ENCODE measurements at regions not wholly inside any gene's neighbourhood (a gene's known extent, or its start where the extent isn't known, plus 50 kb on each side); places are given as distances from the start of the nearest gene placed in this dataset.

DNA sequence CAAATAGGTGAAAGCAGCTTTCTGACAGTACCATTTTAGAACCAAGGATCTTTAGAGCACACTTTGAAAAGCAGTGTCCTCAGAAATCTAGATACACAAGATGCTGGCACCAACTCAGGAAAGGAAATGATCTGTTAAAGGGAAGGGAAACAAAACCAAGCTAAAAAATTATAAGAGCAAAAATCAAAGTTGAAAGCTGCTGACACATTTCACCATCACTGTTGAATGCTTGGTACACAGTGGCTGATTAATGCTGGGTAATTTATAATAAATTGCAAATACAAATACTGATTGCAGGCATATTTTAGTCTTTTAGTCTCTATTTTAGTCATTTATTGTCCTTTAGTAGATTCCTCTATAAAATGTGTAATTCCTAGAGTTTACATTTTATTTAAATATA lies 1540.1 kb upstream of the PCDH10 start:
- Histone ChIP-seq H4K20me1 (ENCODE audit: insufficient read depth, low read length) (no peaks in the 10 kb centered on the region), H2BK20ac (ENCODE audit: low read depth, low read length) (peak overlapping the region; percentile 67), H3K27me3 (ENCODE audit: control insufficient read depth, insufficient read depth, low read length) (no peaks in the 10 kb centered on the region), H3K4me3 (ENCODE audit: insufficient read depth, low read depth, low read length) (no peak overlapping the region), H2AK5ac (ENCODE audit: low read depth, low read length) (no peak overlapping the region), H3K56ac (ENCODE audit: extremely low read depth, insufficient read depth, low read length) (no peak overlapping the region), H3K18ac (ENCODE audit: low read depth, low read length) (no peak overlapping the region), H4K8ac (ENCODE audit: low read depth in 2 of 2, low read length in 2 of 2) (no peak overlapping the region), H2BK120ac (ENCODE audit: low read depth, low read length) (no peak overlapping the region), H3K9me3 (ENCODE audit: control insufficient read depth, insufficient read depth, low read length) (no peaks in the 10 kb centered on the region), H3K14ac (replicated peaks; ENCODE audit: low read depth, low read length) (no peak overlapping the region), H2BK5ac (ENCODE audit: low read depth, low read length, poor library complexity, severe bottlenecking) (no peak overlapping the region), H3K27ac (ENCODE audit: insufficient read depth, low read length) (no peak overlapping the region), H3K4me1 (ENCODE audit: control insufficient read depth, insufficient read depth, low read length) (no peaks in the 10 kb centered on the region), H4K5ac (ENCODE audit: low read depth, low read length) (no peak overlapping the region), H3K4ac (ENCODE audit: low read depth, low read length) (no peak overlapping the region), H3K4me2 (ENCODE audit: low read depth, low read length) (no peak overlapping the region), H3K79me1 (ENCODE audit: low read depth in 1 of 2, low read length in 2 of 2) (no peaks in the 10 kb centered on the region), H3K9ac (ENCODE audit: low read depth, low read length) (no peak overlapping the region), H3K23ac (ENCODE audit: low read depth, low read length) (no peak overlapping the region), H2BK15ac (ENCODE audit: low read depth, low read length) (no peak overlapping the region), H2AFZ (replicated peaks; ENCODE audit: low read length, poor library complexity) (no peak overlapping the region), H3K36me3 (ENCODE audit: control insufficient read depth, insufficient read depth, low read length) (no peaks in the 10 kb centered on the region), H3K9me1 (ENCODE audit: insufficient read depth, low read length) (no peaks in the 10 kb centered on the region), H4K91ac (ENCODE audit: insufficient read depth, low read depth, low read length) (no peak overlapping the region), H2AK9ac (replicated peaks; ENCODE audit: low read depth, low read length, poor library complexity) (no peak overlapping the region)
- dilution Hi-C loops (cut with HindIII; ENCODE audit: low sequenced_read_pairs, unreplicated experiment), result no loop called here
- TF ChIP-seq RFX5 (IDR thresholded peaks at IDR 0.05; ENCODE audit: low read depth, low read length) (no peak), SMC3 (IDR thresholded peaks at IDR 0.05; ENCODE audit: low read depth, low read length) (no peak), MXI1 (IDR thresholded peaks at IDR 0.05; ENCODE audit: borderline replicate concordance, low read depth, low read length) (no peak), FOS (IDR thresholded peaks at IDR 0.05; ENCODE audit: low read depth, low read length) (no peak), NFE2L2 (IDR thresholded peaks at IDR 0.05; ENCODE audit: low read depth, low read length) (no peak), MAFK (IDR thresholded peaks at IDR 0.05; ENCODE audit: low read depth, low read length) (no peak), CTCF (conservative IDR thresholded peaks at IDR 0.05; ENCODE audit: low read depth, low read length) (no peak)
- TF ChIP-seq, protein P1, sequence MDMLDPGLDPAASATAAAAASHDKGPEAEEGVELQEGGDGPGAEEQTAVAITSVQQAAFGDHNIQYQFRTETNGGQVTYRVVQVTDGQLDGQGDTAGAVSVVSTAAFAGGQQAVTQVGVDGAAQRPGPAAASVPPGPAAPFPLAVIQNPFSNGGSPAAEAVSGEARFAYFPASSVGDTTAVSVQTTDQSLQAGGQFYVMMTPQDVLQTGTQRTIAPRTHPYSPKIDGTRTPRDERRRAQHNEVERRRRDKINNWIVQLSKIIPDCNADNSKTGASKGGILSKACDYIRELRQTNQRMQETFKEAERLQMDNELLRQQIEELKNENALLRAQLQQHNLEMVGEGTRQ (IDR thresholded peaks at IDR 0.05; ENCODE audit: low read depth, low read length), result no peak
- ATAC-seq (ENCODE audit: low read depth) (no peak), DNase-seq (no peak)
- ChIA-PET CTCF (no interaction called here), POLR2A (ENCODE audit: unreplicated experiment) (no interaction called here)
- BruUV-seq (replicated peaks), result no TSS peak
- intact Hi-C loops (cut with micrococcal nuclease), result no loop called here
- in situ Hi-C loops (cut with MboI; ENCODE audit: low sequenced_read_pairs), result no loop called here

All from IMR-90 (cell line).